Suprapubic skin (tissue), 4 donors: ENCODE measurements at regions not wholly inside any gene's neighbourhood (a gene's known extent, or its start where the extent isn't known, plus 50 kb on each side); places are given as distances from the start of the nearest gene placed in this dataset.

Experiments
- DNase-seq, 2 donors: peaks; one replicate each; pipeline ENCODE4 v3.0.0-alpha.2; 2019; ENCODE audit warnings: low spot score in 2 of 2
- H3K27ac ChIP-seq: fragments of 200-600 bp; sonication (generic); one replicate; pipeline ENCODE4 v1.5.1; 2019
- H3K27me3 ChIP-seq: fragments of 200-600 bp; sonication (generic); one replicate; pipeline ENCODE4 v1.5.1; 2019
- H3K36me3 ChIP-seq: fragments of 200-600 bp; sonication (generic); one replicate; pipeline ENCODE4 v1.5.1; 2019
- H3K4me1 ChIP-seq: fragments of 200-600 bp; sonication (generic); one replicate; pipeline ENCODE4 v1.5.1; 2019
- H3K4me3 ChIP-seq: fragments of 200-600 bp; sonication (generic); one replicate; pipeline ENCODE4 v1.5.1; 2019; ENCODE audit warnings: mild to moderate bottlenecking
- H3K9me3 ChIP-seq: fragments of 200-600 bp; sonication (generic); one replicate; pipeline ENCODE4 v1.5.1; 2019
- EP300 ChIP-seq: sonication (generic); formaldehyde crosslinking; IDR thresholded peaks from one replicate; pipeline ENCODE4 v1.6.1; 2017; ENCODE audit warnings: antibody characterized with exemption
- POLR2A ChIP-seq, 2 donors: fragments of 450-650 bp; IDR thresholded peaks; one replicate each; pipeline ENCODE4 v1.6.1; 2017; ENCODE audit warnings: antibody characterized with exemption in 2 of 2, mild to moderate bottlenecking in 2 of 2, moderate library complexity in 2 of 2
- POLR2AphosphoS5 ChIP-seq, 3 donors: sonication (generic); formaldehyde crosslinking; IDR thresholded peaks; one replicate each; pipeline ENCODE4 v1.6.1; 2017; ENCODE audit warnings: antibody characterized with exemption in 3 of 3
- WGBS: methylation state at CpG from one replicate; pipeline ENCODE4 v1.1.5; 2018; 5-methylcytosine and 5-hydroxymethylcytosine counted together
- TF ChIP-seq, protein P1 (sequence below), 2 donors: fragments of 200-600 bp in 1 of 2; fragments of 450-650 bp in 1 of 2; sonication (generic) in 1 of 2; IDR thresholded peaks; one replicate each; pipeline ENCODE4 v1.5.1; 2016 to 2019; ENCODE audit warnings: antibody characterized with exemption in 2 of 2, mild to moderate bottlenecking in 1 of 2, moderate library complexity in 1 of 2

DNA sequence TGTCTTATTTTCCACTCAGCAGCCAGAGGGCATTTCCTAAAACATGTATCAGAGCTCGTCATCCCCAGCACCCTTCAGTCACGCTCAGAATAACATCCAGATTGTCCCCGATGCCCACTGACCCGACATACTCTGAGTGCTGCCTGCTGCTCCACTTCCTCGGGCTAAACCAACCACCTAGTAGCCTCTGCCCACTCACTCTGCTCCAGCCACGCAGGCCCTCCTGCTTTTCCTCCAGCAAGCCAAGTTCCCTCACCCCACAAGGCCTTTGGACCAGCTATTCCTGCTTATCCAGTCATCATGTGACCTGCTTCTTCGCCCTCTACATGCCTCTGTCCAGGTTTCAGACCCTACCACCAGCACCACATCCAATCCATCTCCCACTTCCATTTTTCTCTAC lies 454.2 kb downstream of the CD83 start:
- no peak for DNase-seq
- Histone ChIP-seq H3K4me1 (no peaks in the 10 kb centered on the region), H3K27me3 (no peaks in the 10 kb centered on the region), H3K4me3 (no peak overlapping the region), H3K36me3 (no peaks in the 10 kb centered on the region), H3K27ac (no peak overlapping the region), H3K9me3 (no peaks in the 10 kb centered on the region)
- WGBS: 85% methylated on average over 7 of the region's 7 CpGs
- TF ChIP-seq EP300: no peak
- TF ChIP-seq POLR2AphosphoS5 (IDR thresholded peaks at IDR 0.05): no peak

DNA sequence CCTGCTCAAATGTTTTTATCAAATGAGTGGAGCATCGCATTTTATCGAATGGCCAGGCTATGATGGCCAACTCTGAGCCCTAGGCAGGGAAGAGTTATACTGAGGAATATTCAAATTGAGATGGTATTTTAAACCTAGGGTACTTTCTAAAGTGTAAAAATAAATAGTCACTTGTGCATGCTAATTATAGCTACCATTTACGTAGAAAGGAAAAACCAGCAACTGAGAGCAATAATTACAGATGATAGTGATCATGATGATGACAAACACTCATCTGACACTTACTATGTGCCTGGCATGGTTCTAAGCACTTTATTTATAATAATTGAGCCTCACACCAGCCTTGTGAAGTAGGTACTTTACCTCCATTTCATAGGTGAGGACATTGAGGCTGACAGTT lies 455.7 kb downstream of the CD83 start:
- 90% methylated on average over 3 of the region's 3 CpGs for WGBS
- TF ChIP-seq POLR2AphosphoS5 (IDR thresholded peaks at IDR 0.05): no peak
- TF ChIP-seq, protein P1, sequence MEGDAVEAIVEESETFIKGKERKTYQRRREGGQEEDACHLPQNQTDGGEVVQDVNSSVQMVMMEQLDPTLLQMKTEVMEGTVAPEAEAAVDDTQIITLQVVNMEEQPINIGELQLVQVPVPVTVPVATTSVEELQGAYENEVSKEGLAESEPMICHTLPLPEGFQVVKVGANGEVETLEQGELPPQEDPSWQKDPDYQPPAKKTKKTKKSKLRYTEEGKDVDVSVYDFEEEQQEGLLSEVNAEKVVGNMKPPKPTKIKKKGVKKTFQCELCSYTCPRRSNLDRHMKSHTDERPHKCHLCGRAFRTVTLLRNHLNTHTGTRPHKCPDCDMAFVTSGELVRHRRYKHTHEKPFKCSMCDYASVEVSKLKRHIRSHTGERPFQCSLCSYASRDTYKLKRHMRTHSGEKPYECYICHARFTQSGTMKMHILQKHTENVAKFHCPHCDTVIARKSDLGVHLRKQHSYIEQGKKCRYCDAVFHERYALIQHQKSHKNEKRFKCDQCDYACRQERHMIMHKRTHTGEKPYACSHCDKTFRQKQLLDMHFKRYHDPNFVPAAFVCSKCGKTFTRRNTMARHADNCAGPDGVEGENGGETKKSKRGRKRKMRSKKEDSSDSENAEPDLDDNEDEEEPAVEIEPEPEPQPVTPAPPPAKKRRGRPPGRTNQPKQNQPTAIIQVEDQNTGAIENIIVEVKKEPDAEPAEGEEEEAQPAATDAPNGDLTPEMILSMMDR (IDR thresholded peaks at IDR 0.05): no peak
- TF ChIP-seq POLR2A (IDR thresholded peaks at IDR 0.05): no peak
- no peak for TF ChIP-seq EP300
- Histone ChIP-seq H3K9me3 (no peaks in the 10 kb centered on the region), H3K4me3 (no peak overlapping the region), H3K4me1 (no peaks in the 10 kb centered on the region), H3K27me3 (no peaks in the 10 kb centered on the region), H3K36me3 (no peaks in the 10 kb centered on the region), H3K27ac (no peak overlapping the region)
- DNase-seq: no peak

DNA sequence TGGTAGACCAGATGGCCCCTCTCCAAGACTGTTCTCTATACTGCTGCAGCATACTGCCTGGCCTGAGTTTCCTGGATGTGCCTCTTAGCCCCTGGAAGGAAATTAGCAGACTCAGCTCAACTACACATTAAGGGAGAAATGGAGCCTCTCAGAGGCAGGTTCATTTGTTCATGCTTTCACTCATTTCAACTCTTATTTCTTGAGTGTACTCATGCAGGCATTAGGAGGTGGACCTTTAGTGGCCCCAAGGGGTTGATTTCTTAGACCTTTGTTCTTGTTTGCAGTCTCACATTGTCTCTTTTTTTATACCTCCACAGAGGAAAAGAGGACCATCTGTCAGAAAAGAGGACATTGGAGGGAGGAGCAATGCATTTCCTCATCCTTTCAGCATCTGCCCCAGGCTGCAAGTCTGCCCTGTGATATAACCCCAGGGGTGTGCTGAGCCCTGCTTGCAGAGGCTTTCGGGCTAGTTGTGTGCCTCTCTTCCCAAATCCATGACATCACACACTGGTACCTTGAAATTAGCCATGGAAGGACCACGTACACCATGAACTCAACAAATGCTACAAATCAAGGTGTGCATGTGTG lies 456.2 kb downstream of the CD83 start:
- Histone ChIP-seq H3K27ac (no peak overlapping the region), H3K36me3 (no peaks in the 10 kb centered on the region), H3K4me3 (no peak overlapping the region), H3K4me1 (no peaks in the 10 kb centered on the region), H3K9me3 (no peaks in the 10 kb centered on the region), H3K27me3 (no peaks in the 10 kb centered on the region)
- TF ChIP-seq POLR2AphosphoS5 (IDR thresholded peaks at IDR 0.05): no peak
- TF ChIP-seq POLR2A (IDR thresholded peaks at IDR 0.05): no peak
- no peak for TF ChIP-seq EP300
- TF ChIP-seq, protein P1 (IDR thresholded peaks at IDR 0.05): no peak
- DNase-seq: no peak
- 91% methylated on average over 2 of the region's 2 CpGs for WGBS

DNA sequence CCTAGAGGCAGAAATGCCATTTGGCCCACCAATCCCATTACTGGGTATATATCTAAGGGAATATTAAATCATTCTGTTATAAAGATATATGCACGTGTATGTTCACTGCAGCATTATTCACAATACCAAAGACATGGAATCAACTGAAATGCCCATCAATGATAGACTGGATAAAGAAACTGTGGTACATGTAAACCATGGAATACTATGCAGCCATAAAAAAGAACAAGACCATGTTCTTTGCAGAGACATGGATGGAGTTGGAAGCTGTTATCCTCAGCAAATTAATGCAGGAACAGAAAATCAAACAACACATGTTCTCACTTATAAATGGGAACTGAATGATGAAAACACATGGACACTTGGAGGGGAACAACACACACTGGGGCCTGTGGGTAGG lies 458.4 kb downstream of the CD83 start:
- Histone ChIP-seq H3K4me3 (no peak overlapping the region), H3K9me3 (no peaks in the 10 kb centered on the region), H3K27ac (no peak overlapping the region), H3K4me1 (no peaks in the 10 kb centered on the region), H3K27me3 (no peaks in the 10 kb centered on the region), H3K36me3 (no peaks in the 10 kb centered on the region)
- 95% methylated on average over 1 of the region's 1 CpG for WGBS
- TF ChIP-seq POLR2A (IDR thresholded peaks at IDR 0.05): no peak
- no peak for DNase-seq

DNA sequence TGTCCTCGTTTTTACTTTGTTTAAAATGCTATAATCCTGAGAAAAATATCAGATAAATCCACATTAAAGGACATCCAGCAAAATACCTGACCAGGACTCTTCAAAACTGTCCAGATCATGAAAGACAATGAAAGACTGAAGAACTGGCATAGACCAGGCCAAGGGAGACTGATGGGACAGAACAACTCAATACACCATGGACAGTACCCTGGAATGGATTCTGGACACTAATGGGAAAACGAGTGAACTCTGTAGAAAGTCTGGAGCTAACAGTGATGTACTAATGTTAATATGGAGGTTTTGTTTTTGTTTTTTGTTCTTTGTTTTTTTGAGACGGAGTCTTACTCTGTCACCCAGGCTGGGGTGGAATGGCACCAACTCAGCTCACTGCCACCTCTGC lies 461.4 kb downstream of the CD83 start:
- WGBS: 81% methylated on average over 3 of the region's 3 CpGs
- Histone ChIP-seq H3K9me3 (no peaks in the 10 kb centered on the region), H3K4me1 (no peaks in the 10 kb centered on the region), H3K4me3 (no peak overlapping the region), H3K27ac (no peak overlapping the region), H3K27me3 (no peaks in the 10 kb centered on the region), H3K36me3 (no peaks in the 10 kb centered on the region)
- no peak for DNase-seq
- TF ChIP-seq POLR2AphosphoS5 (IDR thresholded peaks at IDR 0.05) (no peak), POLR2A (IDR thresholded peaks at IDR 0.05) (no peak), EP300 (no peak)
- TF ChIP-seq, protein P1 (IDR thresholded peaks at IDR 0.05): no peak

DNA sequence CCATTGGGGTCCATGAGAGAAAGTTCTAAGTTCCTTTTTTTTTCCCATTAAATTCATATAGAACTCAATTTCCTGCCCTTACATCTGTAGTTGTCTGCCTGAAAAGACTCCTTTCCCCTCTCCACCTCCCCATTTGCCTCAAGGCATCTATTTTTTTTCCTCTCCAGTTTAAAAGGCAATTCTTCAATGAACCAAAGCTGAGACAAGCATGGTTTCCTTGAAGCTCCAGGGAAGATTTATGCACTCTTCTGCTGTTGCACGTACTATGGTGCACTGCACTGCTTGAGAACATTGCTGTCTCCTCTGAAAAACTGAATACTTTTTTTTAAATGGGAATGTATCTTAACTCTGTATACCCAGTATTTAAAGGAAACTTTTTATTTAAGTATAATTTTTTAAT lies 465.2 kb downstream of the CD83 start:
- Histone ChIP-seq H3K9me3 (no peaks in the 10 kb centered on the region), H3K36me3 (no peaks in the 10 kb centered on the region), H3K4me3 (no peak overlapping the region), H3K4me1 (no peaks in the 10 kb centered on the region), H3K27me3 (no peaks in the 10 kb centered on the region), H3K27ac (no peak overlapping the region)
- DNase-seq: no peak
- 92% methylated on average over 1 of the region's 1 CpG for WGBS
- TF ChIP-seq POLR2A (IDR thresholded peaks at IDR 0.05) (no peak), EP300 (no peak), POLR2AphosphoS5 (IDR thresholded peaks at IDR 0.05) (no peak)
- TF ChIP-seq, protein P1 (IDR thresholded peaks at IDR 0.05): no peak
